Activated CD4-positive, alpha-beta T cell treated with anti-CD3 and anti-CD28 coated beads, Interleukin-2, amount 10 ng/mL, durations not matched to agents 7 days and 5 days (primary cell): ENCODE measurements at regions not wholly inside any gene's neighbourhood (a gene's known extent, or its start where the extent isn't known, plus 50 kb on each side); places are given as distances from the start of the nearest gene placed in this dataset.

Experiments used
- CTCF ChIA-PET: fragments of 350-600 bp; sonication (Branson Sonifier 250); formaldehyde crosslinking; loops from one replicate; lab custom pipeline; 2021; ENCODE audit warnings: antibody characterized with exemption; lab: Charles Lee
- POLR2A ChIA-PET: fragments of 350-600 bp; sonication (Branson Sonifier 250); formaldehyde crosslinking; loops from one replicate; lab custom pipeline; 2021; ENCODE audit warnings: antibody characterized with exemption; lab: Charles Lee
- DNase-seq: peaks from one replicate; pipeline ENCODE4 v3.0.0-alpha.2; 2020
- H3K27ac Mint-ChIP-seq: one replicate; pipeline ENCODE4 v1.8.0; 2021; ENCODE audit warnings: mild to moderate bottlenecking, moderate library complexity, mixed read lengths
- H3K27me3 Mint-ChIP-seq: one replicate; pipeline ENCODE4 v1.8.0; 2021; ENCODE audit warnings: mixed read lengths
- H3K36me3 Mint-ChIP-seq: one replicate; pipeline ENCODE4 v1.8.0; 2021; ENCODE audit warnings: low read depth, mixed read lengths
- H3K4me1 Mint-ChIP-seq: one replicate; pipeline ENCODE4 v1.8.0; 2021; ENCODE audit warnings: mixed read lengths
- H3K4me3 Mint-ChIP-seq: one replicate; pipeline ENCODE4 v1.8.0; 2021; ENCODE audit warnings: mild to moderate bottlenecking, moderate library complexity, mixed read lengths
- H3K9me3 Mint-ChIP-seq: one replicate; pipeline ENCODE4 v1.8.0; 2021; ENCODE audit warnings: mixed read lengths

GRCh38 chr5:107289030-107289714 is 381.6 kb downstream of the EFNA5 start:
- peaks cover 3% of the 10 kb centered on the region for H3K27me3 Mint-ChIP-seq
- CTCF ChIA-PET: no interaction called here
- H3K4me3 Mint-ChIP-seq: no peak overlapping the region
- no peak overlapping the region for H3K27ac Mint-ChIP-seq
- DNase-seq: no peak
- no peaks in the 10 kb centered on the region for H3K9me3 Mint-ChIP-seq
- peaks cover 10% of the 10 kb centered on the region for H3K4me1 Mint-ChIP-seq
- no peaks in the 10 kb centered on the region for H3K36me3 Mint-ChIP-seq
- POLR2A ChIA-PET: no interaction called here

DNA sequence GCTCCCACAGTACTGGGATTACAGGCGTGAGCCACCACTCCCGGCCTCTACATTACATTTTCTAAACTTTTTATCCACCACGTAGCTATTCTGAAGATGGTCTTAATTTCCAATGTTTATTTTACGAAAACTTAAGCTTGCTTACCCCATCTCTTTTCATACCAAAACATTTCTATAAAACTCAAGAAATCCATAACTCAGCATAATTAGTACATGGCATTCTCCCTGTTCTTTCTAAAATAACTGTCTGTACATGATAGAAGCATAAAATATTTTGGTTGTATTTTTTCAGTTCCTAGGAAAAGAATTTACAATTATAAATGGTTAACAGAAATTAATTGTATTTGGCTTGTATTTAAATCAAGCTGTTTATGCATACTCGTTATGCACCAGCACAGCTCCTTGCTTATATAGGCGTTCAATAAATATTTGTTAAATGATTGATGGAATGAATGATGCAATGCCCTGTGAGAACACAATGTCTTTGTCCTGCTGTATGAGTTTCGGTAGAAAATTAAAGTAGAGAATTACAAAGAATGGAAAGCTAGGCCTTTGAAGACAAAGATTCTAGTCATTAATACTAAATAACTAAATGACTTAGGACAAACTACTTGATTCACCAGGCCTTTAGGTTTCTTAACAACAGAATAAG is 384.2 kb downstream of the EFNA5 start:
- H3K27ac Mint-ChIP-seq: no peak overlapping the region
- H3K36me3 Mint-ChIP-seq: no peaks in the 10 kb centered on the region
- peaks cover 10% of the 10 kb centered on the region for H3K4me1 Mint-ChIP-seq

DNA sequence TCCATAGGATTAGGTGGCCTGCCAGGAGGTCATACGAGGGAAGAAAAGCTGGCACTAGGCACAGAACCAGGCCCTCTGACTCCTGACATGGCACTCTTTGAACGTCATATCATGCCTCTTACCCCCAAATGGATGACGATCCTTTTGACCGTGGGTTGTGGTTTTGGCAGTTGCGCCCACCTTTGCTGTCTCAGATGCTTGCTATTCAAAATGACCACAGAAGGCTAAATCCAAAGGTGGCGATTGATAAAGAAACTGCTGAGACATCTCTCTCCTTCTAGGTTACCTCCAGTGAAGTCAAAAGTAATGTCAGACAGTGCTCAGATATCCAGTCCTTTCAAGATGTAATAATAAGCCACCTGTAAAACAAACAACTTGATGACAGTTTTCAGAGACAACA is 385.0 kb downstream of the EFNA5 start:
- H3K4me1 Mint-ChIP-seq: peaks cover 10% of the 10 kb centered on the region
- H3K27ac Mint-ChIP-seq: no peak overlapping the region
- ChIA-PET POLR2A (no interaction called here), CTCF (no interaction called here)
- H3K27me3 Mint-ChIP-seq: peaks cover 7% of the 10 kb centered on the region
- H3K4me3 Mint-ChIP-seq: no peak overlapping the region
- H3K36me3 Mint-ChIP-seq: no peaks in the 10 kb centered on the region
- no peaks in the 10 kb centered on the region for H3K9me3 Mint-ChIP-seq
- no peak for DNase-seq

More for the DNA sequence above, 384.2 kb downstream of the EFNA5 start:
- ChIA-PET POLR2A (no interaction called here), CTCF (no interaction called here)
- H3K9me3 Mint-ChIP-seq: no peaks in the 10 kb centered on the region
- no peak overlapping the region for H3K4me3 Mint-ChIP-seq
- no peak for DNase-seq
- peaks cover 7% of the 10 kb centered on the region for H3K27me3 Mint-ChIP-seq

GRCh38 chr5:107284822-107285525 is 385.8 kb downstream of the EFNA5 start:
- no peak overlapping the region for H3K27ac Mint-ChIP-seq
- CTCF ChIA-PET: no interaction called here
- DNase-seq: no peak
- peaks cover 7% of the 10 kb centered on the region for H3K27me3 Mint-ChIP-seq
- H3K4me1 Mint-ChIP-seq: peaks cover 10% of the 10 kb centered on the region
- H3K4me3 Mint-ChIP-seq: no peak overlapping the region
- POLR2A ChIA-PET: no interaction called here
- H3K36me3 Mint-ChIP-seq: no peaks in the 10 kb centered on the region
- no peaks in the 10 kb centered on the region for H3K9me3 Mint-ChIP-seq

DNA sequence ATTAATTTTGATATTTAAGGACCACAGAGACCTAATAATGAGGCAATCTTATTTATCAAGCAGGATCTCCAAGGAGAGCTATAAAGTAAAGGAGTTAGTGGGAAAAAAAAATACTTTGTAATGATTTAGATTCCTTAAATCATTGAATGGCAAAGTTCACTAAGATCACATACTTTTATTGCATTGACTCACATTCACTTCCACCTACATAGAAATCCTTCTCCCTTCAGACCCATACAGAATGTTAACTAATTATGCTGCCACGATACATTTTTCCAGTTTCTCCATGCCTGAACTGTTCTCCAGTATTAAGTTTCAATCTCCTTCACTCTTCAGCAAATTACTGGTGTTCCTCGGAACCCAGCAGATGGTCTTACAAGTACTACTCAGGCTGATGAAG is 388.7 kb downstream of the EFNA5 start:
- ChIA-PET POLR2A (no interaction called here), CTCF (interaction anchor here (0.7 kb wide), 1 partner anchor 377 kb away, joined by 4 read pairs; no protein-coding TSS in a partner anchor)

GRCh38 chr5:107278774-107279173 is 392.0 kb downstream of the EFNA5 start:
- no peaks in the 10 kb centered on the region for H3K4me1 Mint-ChIP-seq
- H3K27ac Mint-ChIP-seq: no peak overlapping the region
- H3K4me3 Mint-ChIP-seq: no peak overlapping the region
- H3K9me3 Mint-ChIP-seq: no peaks in the 10 kb centered on the region
- H3K36me3 Mint-ChIP-seq: no peaks in the 10 kb centered on the region
- ChIA-PET POLR2A (no interaction called here), CTCF (no interaction called here)
- H3K27me3 Mint-ChIP-seq: peaks cover 5% of the 10 kb centered on the region
- no peak for DNase-seq

More for the DNA sequence above, 388.7 kb downstream of the EFNA5 start:
- Mint-ChIP-seq H3K27ac (no peak overlapping the region), H3K4me1 (no peaks in the 10 kb centered on the region), H3K36me3 (no peaks in the 10 kb centered on the region), H3K4me3 (no peak overlapping the region), H3K27me3 (peaks cover 7% of the 10 kb centered on the region), H3K9me3 (no peaks in the 10 kb centered on the region)
- DNase-seq: no peak

- Mint-ChIP-seq H3K4me3 (no peak overlapping the region), H3K4me1 (no peaks in the 10 kb centered on the region), H3K27ac (no peak overlapping the region), H3K9me3 (peaks cover 2% of the 10 kb centered on the region), H3K36me3 (no peaks in the 10 kb centered on the region), H3K27me3 (peaks cover 9% of the 10 kb centered on the region)
- no peak for DNase-seq
- ChIA-PET CTCF (no interaction called here), POLR2A (no interaction called here)
Observed at GRCh38 chr5:107277485-107278125, 393.1 kb downstream of the EFNA5 start.

DNA sequence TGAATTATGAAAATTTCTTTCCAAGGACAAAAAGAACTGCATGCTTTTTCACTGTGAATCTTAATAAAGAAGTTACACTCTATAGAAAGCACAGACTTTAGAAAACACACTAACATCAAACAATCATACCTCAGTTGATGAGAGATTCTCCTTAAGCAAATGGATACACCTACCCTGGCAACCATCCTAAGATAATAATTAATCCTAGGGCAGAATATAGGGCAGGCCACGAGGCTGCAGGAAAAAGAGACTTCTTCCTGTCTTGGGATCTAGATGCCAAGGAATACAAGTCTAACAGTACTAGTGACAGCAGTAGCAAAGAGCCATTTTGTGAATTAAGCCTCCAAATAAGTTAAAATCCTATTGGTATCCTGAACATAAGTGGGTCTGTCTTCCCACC is 395.4 kb downstream of the EFNA5 start:
- Mint-ChIP-seq H3K9me3 (peaks cover 2% of the 10 kb centered on the region), H3K4me3 (no peak overlapping the region), H3K27ac (no peak overlapping the region), H3K27me3 (peaks cover 11% of the 10 kb centered on the region), H3K36me3 (no peaks in the 10 kb centered on the region), H3K4me1 (no peaks in the 10 kb centered on the region)
- DNase-seq: no peak
- CTCF ChIA-PET: no interaction called here
- POLR2A ChIA-PET: no interaction called here

GRCh38 chr5:107274571-107274970 is 396.2 kb downstream of the EFNA5 start:
- H3K27ac Mint-ChIP-seq: no peak overlapping the region
- H3K9me3 Mint-ChIP-seq: peaks cover 2% of the 10 kb centered on the region
- no peak for DNase-seq
- CTCF ChIA-PET: no interaction called here
- no peak overlapping the region for H3K4me3 Mint-ChIP-seq
- no peaks in the 10 kb centered on the region for H3K36me3 Mint-ChIP-seq
- POLR2A ChIA-PET: no interaction called here
- peaks cover 9% of the 10 kb centered on the region for H3K27me3 Mint-ChIP-seq
- H3K4me1 Mint-ChIP-seq: no peaks in the 10 kb centered on the region

DNA sequence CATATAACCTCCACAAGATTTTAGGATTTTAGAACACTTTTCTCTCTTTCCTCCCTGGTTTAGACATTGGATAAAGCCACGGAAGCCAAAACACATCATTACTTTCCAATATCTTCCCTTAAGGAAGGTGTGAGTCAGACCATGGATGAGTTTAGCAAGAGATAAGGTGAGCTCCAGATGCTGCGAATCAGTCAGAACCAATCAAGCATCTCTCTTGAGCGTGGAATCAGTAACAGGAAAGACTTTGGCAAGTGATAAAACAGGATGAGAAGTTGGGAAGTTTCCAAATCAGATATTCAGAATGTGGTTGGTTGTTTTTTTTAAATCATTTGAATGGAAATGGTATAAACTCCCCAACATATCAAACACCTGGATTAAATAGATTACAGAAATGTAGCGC is 397.8 kb downstream of the EFNA5 start:
- DNase-seq: no peak
- no peaks in the 10 kb centered on the region for H3K4me1 Mint-ChIP-seq
- POLR2A ChIA-PET: no interaction called here
- peaks cover 11% of the 10 kb centered on the region for H3K27me3 Mint-ChIP-seq
- no peaks in the 10 kb centered on the region for H3K36me3 Mint-ChIP-seq
- H3K27ac Mint-ChIP-seq: no peak overlapping the region
- CTCF ChIA-PET: no interaction called here
- H3K9me3 Mint-ChIP-seq: peaks cover 2% of the 10 kb centered on the region
- H3K4me3 Mint-ChIP-seq: no peak overlapping the region

DNA sequence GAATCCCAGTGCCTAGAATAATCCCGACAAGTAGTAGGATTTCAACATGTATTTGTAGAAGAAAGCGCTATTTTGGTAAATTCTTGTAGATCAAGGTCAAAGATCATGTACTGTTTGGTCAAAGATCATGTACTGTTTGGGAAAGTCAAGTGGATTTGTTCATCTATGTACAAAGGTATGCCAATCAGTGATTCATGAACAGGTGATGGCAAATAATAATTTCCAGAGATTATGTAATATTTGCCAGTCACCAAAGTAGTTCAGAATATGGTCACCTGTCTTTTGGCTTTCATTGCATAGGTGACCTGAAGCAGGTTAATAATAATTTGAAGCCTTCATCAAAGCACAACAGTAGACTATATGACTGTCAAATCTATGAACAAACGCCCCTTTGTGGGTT is 398.2 kb downstream of the EFNA5 start:
- H3K27me3 Mint-ChIP-seq: peaks cover 11% of the 10 kb centered on the region
- no peaks in the 10 kb centered on the region for H3K36me3 Mint-ChIP-seq
- DNase-seq: no peak
- no peak overlapping the region for H3K27ac Mint-ChIP-seq
- no peaks in the 10 kb centered on the region for H3K4me1 Mint-ChIP-seq
- peaks cover 2% of the 10 kb centered on the region for H3K9me3 Mint-ChIP-seq
- H3K4me3 Mint-ChIP-seq: no peak overlapping the region
- ChIA-PET CTCF (interaction anchor here (0.7 kb wide), 1 partner anchor 187 kb away, joined by 5 read pairs; no protein-coding TSS in a partner anchor), POLR2A (no interaction called here)

- ChIA-PET CTCF (interaction anchor here (0.7 kb wide), 1 partner anchor 186 kb away, joined by 5 read pairs; no protein-coding TSS in a partner anchor), POLR2A (no interaction called here)
- Mint-ChIP-seq H3K4me3 (no peak overlapping the region), H3K27me3 (peaks cover 11% of the 10 kb centered on the region), H3K27ac (no peak overlapping the region), H3K36me3 (no peaks in the 10 kb centered on the region), H3K9me3 (peaks cover 2% of the 10 kb centered on the region), H3K4me1 (no peaks in the 10 kb centered on the region)
- no peak for DNase-seq
Observed at GRCh38 chr5:107271682-107272350, 398.9 kb downstream of the EFNA5 start.
